ENCODE measurements at regions not wholly inside any gene's neighbourhood (a gene's known extent, or its start where the extent isn't known, plus 50 kb on each side); places are given as distances from the start of the nearest gene placed in this dataset.

GRCh38 chr13:111060237-111060919 is 54.7 kb upstream of the ARHGEF7 start:
- no peak overlapping the region for H2BK15ac ChIP-seq (ENCODE audit: low read length)
- H3K79me1 ChIP-seq (ENCODE audit: low read depth, low read length), result no peaks in the 10 kb centered on the region; the same call in 1 of the 2 replicates
- H2AK5ac ChIP-seq (ENCODE audit: low read depth, low read length), result no peak overlapping the region
- no peaks in the 10 kb centered on the region for H4K20me1 ChIP-seq (replicated peaks in 1 of 2; ENCODE audit: control insufficient read depth in 1 of 2, insufficient read depth in 2 of 2, low read length in 2 of 2)
- no peak overlapping the region for H4K91ac ChIP-seq (replicated peaks; ENCODE audit: insufficient read length, low read length)
- H3K18ac ChIP-seq (ENCODE audit: extremely low read depth, low read length), result no peak overlapping the region
- no peaks in the 10 kb centered on the region for H3K79me2 ChIP-seq (ENCODE audit: control insufficient read depth in 1 of 2, insufficient read depth in 2 of 2, low read length in 2 of 2)
- CTCF ChIA-PET (ENCODE audit: partially characterized antibody), result interaction anchor here (1.5 to 1.6 kb wide), 5 partner anchors 8 to 116 kb away, joined by 3 to 5 read pairs (median 5); no protein-coding TSS in a partner anchor
- TF ChIP-seq TAF1 (IDR thresholded peaks at IDR 0.05; ENCODE audit: low read depth, low read length), result no peak
- no peak overlapping the region for H3K4me3 ChIP-seq (ENCODE audit: extremely low read depth in 1 of 4, insufficient read depth in 2 of 4, low read depth in 3 of 4, low read length in 4 of 4)
- H3K4ac ChIP-seq (replicated peaks; ENCODE audit: insufficient read length, low read depth, low read length), result no peak overlapping the region
- H2BK120ac ChIP-seq (replicated peaks; ENCODE audit: low read depth, low read length), result no peak overlapping the region
- no peak overlapping the region for H2BK5ac ChIP-seq (ENCODE audit: low read depth, low read length)
- no peaks in the 10 kb centered on the region for H3K23me2 ChIP-seq (ENCODE audit: low read depth, low read length)
- H3K27ac ChIP-seq (ENCODE audit: low read depth, low read length), result no peak overlapping the region
- no peak overlapping the region for H2BK12ac ChIP-seq (ENCODE audit: low read depth, low read length)
- DNase-seq (ENCODE audit: low read depth in 1 of 2, low spot score in 2 of 2) (no peak), FAIRE-seq (no peak)
- no peak overlapping the region for H4K8ac ChIP-seq (ENCODE audit: extremely low read depth, insufficient read depth, low read length)
- H3K4me2 ChIP-seq (ENCODE audit: insufficient read depth in 1 of 2, low read depth in 2 of 2, low read length in 2 of 2), result no peak overlapping the region
- no peak overlapping the region for H3K23ac ChIP-seq (ENCODE audit: insufficient read length)
- no peak overlapping the region for H2AFZ ChIP-seq (ENCODE audit: low read length)
- no peaks in the 10 kb centered on the region for H3K9me3 ChIP-seq (ENCODE audit: insufficient read depth in 2 of 2, low read depth in 1 of 2, low read length in 1 of 2)
- no peak overlapping the region for H4K5ac ChIP-seq (ENCODE audit: insufficient read length, low read depth, low read length)
- WGBS, 2 experiments (ENCODE audit: extremely low coverage in 1 of 2, insufficient coverage in 1 of 2, insufficient read length in 1 of 2, insufficient replicate concordance in 2 of 2, low coverage in 1 of 2, low lambda C conversion rate in 2 of 2, missing lambda C conversion rate in 1 of 2), result 88% methylated on average over 4 of the region's 4 CpGs; no CpG with 5 or more reads in 1 of the 2 experiments
- H2BK20ac ChIP-seq (ENCODE audit: low read length), result no peak overlapping the region
- peaks cover 0 to 5% (median 2%) of the 10 kb centered on the region in 4 experiments; a peak in 3 of 7 replicates for H3K27me3 ChIP-seq (replicated peaks in 1 of 4; ENCODE audit: control insufficient read depth in 3 of 4, extremely low read depth in 1 of 4, insufficient read depth in 3 of 4, low read length in 3 of 4)
- peaks cover 6 to 21% (median 14%) of the 10 kb centered on the region in 4 experiments for H3K4me1 ChIP-seq (replicated peaks in 1 of 4; ENCODE audit: control insufficient read depth in 3 of 4, insufficient read depth in 4 of 4, low read length in 3 of 4)
- POLR2A ChIA-PET (ENCODE audit: partially characterized antibody), result no interaction called here
- no peak overlapping the region for H3K9ac ChIP-seq (replicated peaks in 1 of 4; ENCODE audit: extremely low read depth in 1 of 4, low read depth in 3 of 4, low read length in 3 of 4)
- no peak overlapping the region for H3K14ac ChIP-seq (ENCODE audit: insufficient read length)
- no peak overlapping the region for H3K56ac ChIP-seq (replicated peaks; ENCODE audit: insufficient read length, low read depth, low read length)
- H3K36me3 ChIP-seq (ENCODE audit: control insufficient read depth in 2 of 4, insufficient read depth in 4 of 4, low read length in 3 of 4), result no peaks in the 10 kb centered on the region

All from H1 (cell line).